ENCODE measurements at regions not wholly inside any gene's neighbourhood (a gene's known extent, or its start where the extent isn't known, plus 50 kb on each side); places are given as distances from the start of the nearest gene placed in this dataset.
"Not testable (repeated sequence)": the region's sequence is repeated elsewhere in the genome, so short reads cannot be mapped to it uniquely, and the experiment has no call there.

- no peak for DNase-seq (ENCODE audit: low spot score)
These were observed 1058.5 kb upstream of the SEMA6A start for GRCh38 chr5:117633093-117633492.

GRCh38 chr5:117624201-117624600, 1049.6 kb upstream of the SEMA6A start:
- no peak for DNase-seq (ENCODE audit: low spot score)

- no peak for DNase-seq (ENCODE audit: low spot score)
These were observed 1048.6 kb upstream of the SEMA6A start for GRCh38 chr5:117623042-117623805.

- no peak for DNase-seq (ENCODE audit: low spot score)
These were observed 1047.3 kb upstream of the SEMA6A start for GRCh38 chr5:117621921-117622320.

- no peak for DNase-seq (ENCODE audit: low spot score)
These were observed 1040.6 kb upstream of the SEMA6A start for GRCh38 chr5:117615226-117615625.

GRCh38 chr5:117614408-117614807, 1039.8 kb upstream of the SEMA6A start:
- DNase-seq (ENCODE audit: low spot score) = no peak

- no peak for DNase-seq (ENCODE audit: low spot score)
These were observed 1030.2 kb upstream of the SEMA6A start for GRCh38 chr5:117604845-117605244.

GRCh38 chr5:117599811-117600210, 1025.2 kb upstream of the SEMA6A start:
- not testable (repeated sequence) for DNase-seq (ENCODE audit: low spot score)

GRCh38 chr5:117594166-117594565, 1019.5 kb upstream of the SEMA6A start:
- no peak for DNase-seq (ENCODE audit: low spot score)

GRCh38 chr5:117590944-117591343, 1016.3 kb upstream of the SEMA6A start:
- DNase-seq (ENCODE audit: low spot score) = peak; percentile 1

GRCh38 chr5:117588611-117589010, 1014.0 kb upstream of the SEMA6A start:
- DNase-seq (ENCODE audit: low spot score) = no peak

- no peak for DNase-seq (ENCODE audit: low spot score)
These were observed 1012.5 kb upstream of the SEMA6A start for GRCh38 chr5:117587111-117587510.

GRCh38 chr5:117568622-117569021, 994.0 kb upstream of the SEMA6A start:
- no peak for DNase-seq (ENCODE audit: low spot score)

- no peak for DNase-seq (ENCODE audit: low spot score)
These were observed 993.5 kb upstream of the SEMA6A start for GRCh38 chr5:117568126-117568525.

- DNase-seq (ENCODE audit: low spot score) = no peak
These were observed 988.0 kb upstream of the SEMA6A start for GRCh38 chr5:117562647-117563046.

GRCh38 chr5:117561531-117561930, 986.9 kb upstream of the SEMA6A start:
- DNase-seq (ENCODE audit: low spot score) = no peak

GRCh38 chr5:117559005-117559844, 984.6 kb upstream of the SEMA6A start:
- DNase-seq (ENCODE audit: low spot score) = no peak

GRCh38 chr5:117551236-117551635, 976.6 kb upstream of the SEMA6A start:
- no peak for DNase-seq (ENCODE audit: low spot score)

- no peak for DNase-seq (ENCODE audit: low spot score)
These were observed 972.6 kb upstream of the SEMA6A start for GRCh38 chr5:117547192-117547591.

GRCh38 chr5:117539692-117540091, 965.1 kb upstream of the SEMA6A start:
- no peak for DNase-seq (ENCODE audit: low spot score)

- DNase-seq (ENCODE audit: low spot score) = no peak
These were observed 959.2 kb upstream of the SEMA6A start for GRCh38 chr5:117533792-117534191.

- DNase-seq (ENCODE audit: low spot score) = not testable (repeated sequence)
These were observed 958.5 kb upstream of the SEMA6A start for GRCh38 chr5:117533051-117533670.

GRCh38 chr5:117519957-117520500, 945.4 kb upstream of the SEMA6A start:
- DNase-seq (ENCODE audit: low spot score) = no peak
